GM18870 (cell line): ENCODE measurements at regions not wholly inside any gene's neighbourhood (a gene's known extent, or its start where the extent isn't known, plus 50 kb on each side); places are given as distances from the start of the nearest gene placed in this dataset.
A peak's percentile ranks its signal among the peaks of the same experiment; 100 is the strongest.

Source experiments
- ATAC-seq: cut with Tn5 transposase; IDR thresholded peaks from one replicate; pipeline ENCODE4 v1.9.1; 2021; ENCODE audit warnings: moderate library complexity; ENCODE audit not compliant: unreplicated experiment

- no peak for ATAC-seq
Measured at GRCh38 chr4:123737156-123737555, 340.6 kb downstream of the SPRY1 start.

GRCh38 chr4:123739806-123740205 lies 343.2 kb downstream of the SPRY1 start:
- ATAC-seq: no peak

- ATAC-seq: no peak
Measured at GRCh38 chr4:123740236-123740635, 343.6 kb downstream of the SPRY1 start.

- no peak for ATAC-seq
Measured at GRCh38 chr4:123741906-123742305, 345.3 kb downstream of the SPRY1 start.

GRCh38 chr4:123743848-123744247 lies 347.3 kb downstream of the SPRY1 start:
- no peak for ATAC-seq

GRCh38 chr4:123744664-123745290 lies 348.2 kb downstream of the SPRY1 start:
- ATAC-seq: no peak

GRCh38 chr4:123747016-123747415 lies 350.4 kb downstream of the SPRY1 start:
- ATAC-seq: no peak

GRCh38 chr4:123748806-123749205 lies 352.2 kb downstream of the SPRY1 start:
- ATAC-seq: no peak

- ATAC-seq: no peak
Measured at GRCh38 chr4:123749383-123749782, 352.8 kb downstream of the SPRY1 start.

GRCh38 chr4:123750044-123750443 lies 353.4 kb downstream of the SPRY1 start:
- ATAC-seq: no peak

GRCh38 chr4:123755655-123756054 lies 359.1 kb downstream of the SPRY1 start:
- ATAC-seq: no peak

- no peak for ATAC-seq
Measured at GRCh38 chr4:123767806-123768205, 371.2 kb downstream of the SPRY1 start.

GRCh38 chr4:123770884-123771283 lies 374.3 kb downstream of the SPRY1 start:
- no peak for ATAC-seq

GRCh38 chr4:123776267-123776666 lies 379.7 kb downstream of the SPRY1 start:
- ATAC-seq: peak; percentile 99

GRCh38 chr4:123777373-123777772 lies 380.8 kb downstream of the SPRY1 start:
- ATAC-seq: no peak

GRCh38 chr4:123783151-123783790 lies 386.7 kb downstream of the SPRY1 start:
- no peak for ATAC-seq

GRCh38 chr4:123783921-123784320 lies 387.3 kb downstream of the SPRY1 start:
- ATAC-seq: no peak

GRCh38 chr4:123784626-123785025 lies 388.0 kb downstream of the SPRY1 start:
- no peak for ATAC-seq

- ATAC-seq: no peak
Measured at GRCh38 chr4:123785538-123785937, 388.9 kb downstream of the SPRY1 start.

GRCh38 chr4:123786163-123786915 lies 389.7 kb downstream of the SPRY1 start:
- ATAC-seq: no peak

- ATAC-seq: no peak
Measured at GRCh38 chr4:123786920-123787319, 390.3 kb downstream of the SPRY1 start.

GRCh38 chr4:123787512-123788080 lies 391.0 kb downstream of the SPRY1 start:
- ATAC-seq: no peak
